Mesenchymal stem cell (in vitro differentiated cells and primary cell): ENCODE measurements at regions not wholly inside any gene's neighbourhood (a gene's known extent, or its start where the extent isn't known, plus 50 kb on each side); places are given as distances from the start of the nearest gene placed in this dataset.
A peak's percentile ranks its signal among the peaks of the same experiment; 100 is the strongest.

Experiments
- DNase-seq: peaks from one replicate; pipeline ENCODE4 v3.0.0-alpha.2; 2013
- H2AFZ ChIP-seq: one replicate; pipeline ENCODE4 v1.6.1; 2013; ENCODE audit warnings: low read depth, mild to moderate bottlenecking, control low read depth, inconsistent platforms, low read length, moderate library complexity
- H2AK5ac ChIP-seq: 2 replicates; pipeline ENCODE4 v1.6.1; 2013; ENCODE audit warnings: low read length, moderate library complexity, mild to moderate bottlenecking, inconsistent platforms; ENCODE audit not compliant: severe bottlenecking
- H2BK120ac ChIP-seq: one replicate; pipeline ENCODE4 v1.6.1; 2013; ENCODE audit warnings: low read depth, mild to moderate bottlenecking, inconsistent platforms, low read length, moderate library complexity
- H2BK12ac ChIP-seq, 2 experiments: one replicate each; pipeline ENCODE4 v1.6.1; 2013; ENCODE audit warnings: inconsistent platforms in 2 of 2, low read length in 2 of 2, mild to moderate bottlenecking in 2 of 2, moderate library complexity in 2 of 2, control low read depth in 1 of 2
- H2BK15ac ChIP-seq: one replicate; pipeline ENCODE4 v1.6.1; 2013; ENCODE audit warnings: mild to moderate bottlenecking, low read depth, inconsistent platforms; ENCODE audit not compliant: poor library complexity, severe bottlenecking
- H2BK5ac ChIP-seq: 2 replicates; pipeline ENCODE4 v1.6.1; 2013; ENCODE audit warnings: low read depth, mild to moderate bottlenecking, low read length, control low read depth, inconsistent platforms; ENCODE audit not compliant: poor library complexity, severe bottlenecking
- H3K14ac ChIP-seq, 2 experiments: one replicate each; pipeline ENCODE4 v1.6.1; 2013; ENCODE audit warnings: inconsistent platforms in 2 of 2, low read length in 2 of 2, control low read depth in 1 of 2, mild to moderate bottlenecking in 1 of 2, moderate library complexity in 1 of 2
- H3K18ac ChIP-seq, 2 experiments: one replicate each; pipeline ENCODE4 v1.6.1; 2013; ENCODE audit warnings: inconsistent platforms in 2 of 2, low read length in 2 of 2, control low read depth in 1 of 2, low read depth in 1 of 2, mild to moderate bottlenecking in 1 of 2
- H3K23ac ChIP-seq, 2 experiments: one replicate each; pipeline ENCODE4 v1.6.1; 2013; ENCODE audit warnings: inconsistent platforms in 2 of 2, low read length in 2 of 2, mild to moderate bottlenecking in 2 of 2, moderate library complexity in 2 of 2, control low read depth in 1 of 2
- H3K27ac ChIP-seq: 2 replicates; pipeline ENCODE4 v1.5.1; 2013; ENCODE audit warnings: mild to moderate bottlenecking, moderate library complexity, low read length, control low read depth, inconsistent platforms; ENCODE audit not compliant: poor library complexity, severe bottlenecking
- H3K27me3 ChIP-seq, 2 experiments: 2 replicates each; pipeline versions ENCODE4 v1.6.1 to v1.7.0; 2013; ENCODE audit warnings: low read length in 2 of 2, mild to moderate bottlenecking in 2 of 2, moderate library complexity in 2 of 2, control low read depth in 1 of 2, inconsistent platforms in 1 of 2; ENCODE audit not compliant: control insufficient read depth in 1 of 2, insufficient read depth in 1 of 2
- H3K36me3 ChIP-seq, 2 experiments: 2 replicates each; pipeline versions ENCODE4 v1.6.1 to v1.7.0; 2013; ENCODE audit warnings: low read length in 2 of 2, control low read depth in 1 of 2, inconsistent platforms in 1 of 2, low read depth in 1 of 2, mild to moderate bottlenecking in 1 of 2; ENCODE audit not compliant: insufficient read depth in 2 of 2, control insufficient read depth in 1 of 2
- H3K4ac ChIP-seq, 2 experiments: one replicate each; pipeline ENCODE4 v1.6.1; 2013; ENCODE audit warnings: inconsistent platforms in 2 of 2, low read length in 2 of 2, mild to moderate bottlenecking in 2 of 2, moderate library complexity in 2 of 2, control low read depth in 1 of 2, low read depth in 1 of 2
- H3K4me1 ChIP-seq: 2 replicates; pipeline ENCODE4 v1.6.1; 2013; ENCODE audit warnings: low read depth, low read length, control low read depth; ENCODE audit not compliant: control insufficient read depth, insufficient read depth
- H3K4me2 ChIP-seq: 2 replicates; pipeline ENCODE4 v1.6.1; 2013; ENCODE audit warnings: low read length, mild to moderate bottlenecking, inconsistent platforms; ENCODE audit not compliant: poor library complexity, severe bottlenecking
- H3K4me3 ChIP-seq, 2 experiments: 2 replicates each; pipeline versions ENCODE4 v1.5.1 to v1.7.0; 2013; ENCODE audit warnings: low read length in 2 of 2, mild to moderate bottlenecking in 2 of 2, control low read depth in 1 of 2, low read depth in 1 of 2; ENCODE audit not compliant: insufficient read depth in 1 of 2
- H3K79me1 ChIP-seq: replicated peaks from 2 replicates; pipeline ENCODE4 v1.6.1; 2013; ENCODE audit warnings: mild to moderate bottlenecking, control low read depth, low read length, inconsistent platforms; ENCODE audit not compliant: poor library complexity, severe bottlenecking
- H3K9ac ChIP-seq: 2 replicates; pipeline ENCODE4 v1.7.0; 2013; ENCODE audit warnings: mild to moderate bottlenecking, low read length, moderate library complexity
- H3K9me3 ChIP-seq: 2 replicates; pipeline ENCODE4 v1.7.0; 2013; ENCODE audit warnings: mild to moderate bottlenecking, low read length; ENCODE audit not compliant: control insufficient read depth
- H4K8ac ChIP-seq: one replicate; pipeline ENCODE4 v1.6.1; 2013; ENCODE audit warnings: inconsistent platforms, mild to moderate bottlenecking, low read length, moderate library complexity
- H4K91ac ChIP-seq: one replicate; pipeline ENCODE4 v1.6.1; 2013; ENCODE audit warnings: mild to moderate bottlenecking, low read length, inconsistent platforms
- WGBS: methylation state at CpG from one replicate; pipeline ENCODE4 v1.1.7; 2013; ENCODE audit warnings: mixed read lengths; 5-methylcytosine and 5-hydroxymethylcytosine counted together

GRCh38 chr3:106345353-106346027 is 476.7 kb upstream of the CBLB start:
- no peak overlapping the region for H4K91ac ChIP-seq
- H3K4me2 ChIP-seq, result no peak overlapping the region
- H2BK12ac ChIP-seq, result no peak overlapping the region
- H3K4me1 ChIP-seq, result no peaks in the 10 kb centered on the region
- H3K27me3 ChIP-seq, result no peaks in the 10 kb centered on the region
- no peak overlapping the region for H2AK5ac ChIP-seq
- H2BK15ac ChIP-seq, result no peak overlapping the region
- no peak overlapping the region for H3K14ac ChIP-seq
- peak overlapping the region; percentile 43 for H3K9ac ChIP-seq
- H3K79me1 ChIP-seq, result no peaks in the 10 kb centered on the region
- WGBS, result 28% methylated on average over 4 of the region's 5 CpGs
- no peaks in the 10 kb centered on the region for H3K36me3 ChIP-seq
- no peak overlapping the region for H4K8ac ChIP-seq
- no peak overlapping the region for H3K18ac ChIP-seq
- no peak overlapping the region for H2BK120ac ChIP-seq
- no peaks in the 10 kb centered on the region for H3K9me3 ChIP-seq
- H2BK5ac ChIP-seq, result no peak overlapping the region
- peak overlapping the region; percentile 94 for H3K27ac ChIP-seq
- H3K4ac ChIP-seq, result no peak overlapping the region
- no peak overlapping the region for H2AFZ ChIP-seq
- peak; percentile 99 for DNase-seq
- H3K4me3 ChIP-seq, result no peak overlapping the region
- no peak overlapping the region for H3K23ac ChIP-seq

DNA sequence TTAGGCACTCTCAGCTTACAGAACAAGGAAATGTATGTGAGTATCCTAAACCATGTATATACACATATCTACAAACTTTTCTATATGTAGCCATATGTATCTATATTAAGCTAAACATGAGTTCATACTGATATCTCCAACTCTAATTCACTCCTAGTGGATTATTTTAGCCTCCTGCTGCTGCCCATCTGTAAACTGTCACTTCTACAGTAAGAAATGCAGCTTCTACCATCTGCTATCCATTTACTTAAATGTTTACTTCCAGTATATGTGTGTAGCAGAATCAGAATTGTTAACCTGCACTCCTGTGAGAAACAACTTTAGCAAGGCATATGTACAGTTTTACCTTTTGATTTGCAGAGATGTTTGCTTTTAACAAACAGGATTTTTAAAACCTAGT is 478.5 kb upstream of the CBLB start:
- Histone ChIP-seq H4K8ac (no peak overlapping the region), H3K9ac (no peak overlapping the region), H3K27me3 (no peaks in the 10 kb centered on the region), H2BK5ac (no peak overlapping the region), H3K79me1 (no peaks in the 10 kb centered on the region), H4K91ac (no peak overlapping the region), H3K27ac (no peak overlapping the region), H3K4ac (no peak overlapping the region), H2AK5ac (no peak overlapping the region), H3K18ac (no peak overlapping the region), H3K14ac (no peak overlapping the region), H2BK12ac (no peak overlapping the region), H3K4me2 (no peak overlapping the region), H3K36me3 (no peaks in the 10 kb centered on the region), H3K23ac (no peak overlapping the region), H3K9me3 (no peaks in the 10 kb centered on the region), H2BK15ac (no peak overlapping the region), H3K4me1 (no peaks in the 10 kb centered on the region), H2BK120ac (no peak overlapping the region), H3K4me3 (no peak overlapping the region), H2AFZ (no peak overlapping the region)
- no peak for DNase-seq

DNA sequence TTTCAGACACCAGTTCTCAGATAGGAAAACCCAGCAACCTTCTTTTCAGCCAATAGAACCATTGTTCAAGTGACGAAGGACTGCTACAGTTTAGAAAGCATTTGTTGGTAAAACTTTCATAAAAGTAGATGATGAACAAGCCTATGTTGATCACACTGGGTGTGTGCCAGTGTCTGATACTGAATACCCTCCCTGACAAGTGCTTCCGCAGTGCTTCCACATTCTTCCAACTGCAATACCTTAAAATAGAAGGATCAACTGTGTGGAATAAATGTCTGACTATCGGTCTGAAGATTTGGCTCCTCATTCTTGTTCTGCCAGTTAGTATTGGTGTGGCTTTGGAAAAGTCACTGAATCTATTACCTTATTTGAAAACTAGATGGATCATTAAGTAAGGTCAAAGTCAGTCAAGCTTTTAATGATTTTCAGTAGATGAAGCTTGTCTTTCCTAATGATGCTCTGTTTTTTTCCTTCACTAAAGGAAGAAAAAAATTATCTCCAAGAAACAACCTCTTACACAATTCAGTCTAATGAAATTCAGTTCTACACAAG is 479.4 kb upstream of the CBLB start:
- H2BK12ac ChIP-seq, result peak overlapping the region; percentile 33 to 82
- H3K14ac ChIP-seq, result no peak overlapping the region
- no peak overlapping the region for H3K4me2 ChIP-seq
- H3K27me3 ChIP-seq, result no peaks in the 10 kb centered on the region
- no peak overlapping the region for H2AK5ac ChIP-seq
- no peak overlapping the region for H2BK120ac ChIP-seq
- 100% methylated on average over 2 of the region's 3 CpGs for WGBS
- no peak overlapping the region for H3K9ac ChIP-seq
- no peak overlapping the region for H2AFZ ChIP-seq
- H3K4ac ChIP-seq, result no peak overlapping the region
- H4K8ac ChIP-seq, result no peak overlapping the region
- H3K27ac ChIP-seq, result peak overlapping the region; percentile 43
- peak overlapping the region in 1 of 2 experiments; percentile 66 for H3K18ac ChIP-seq
- H3K4me3 ChIP-seq, result no peak overlapping the region
- no peaks in the 10 kb centered on the region for H3K4me1 ChIP-seq
- no peak overlapping the region for H2BK5ac ChIP-seq
- DNase-seq, result no peak
- no peaks in the 10 kb centered on the region for H3K36me3 ChIP-seq
- no peak overlapping the region for H3K23ac ChIP-seq
- H3K79me1 ChIP-seq, result no peaks in the 10 kb centered on the region
- H3K9me3 ChIP-seq, result no peaks in the 10 kb centered on the region
- no peak overlapping the region for H4K91ac ChIP-seq
- H2BK15ac ChIP-seq, result no peak overlapping the region

DNA sequence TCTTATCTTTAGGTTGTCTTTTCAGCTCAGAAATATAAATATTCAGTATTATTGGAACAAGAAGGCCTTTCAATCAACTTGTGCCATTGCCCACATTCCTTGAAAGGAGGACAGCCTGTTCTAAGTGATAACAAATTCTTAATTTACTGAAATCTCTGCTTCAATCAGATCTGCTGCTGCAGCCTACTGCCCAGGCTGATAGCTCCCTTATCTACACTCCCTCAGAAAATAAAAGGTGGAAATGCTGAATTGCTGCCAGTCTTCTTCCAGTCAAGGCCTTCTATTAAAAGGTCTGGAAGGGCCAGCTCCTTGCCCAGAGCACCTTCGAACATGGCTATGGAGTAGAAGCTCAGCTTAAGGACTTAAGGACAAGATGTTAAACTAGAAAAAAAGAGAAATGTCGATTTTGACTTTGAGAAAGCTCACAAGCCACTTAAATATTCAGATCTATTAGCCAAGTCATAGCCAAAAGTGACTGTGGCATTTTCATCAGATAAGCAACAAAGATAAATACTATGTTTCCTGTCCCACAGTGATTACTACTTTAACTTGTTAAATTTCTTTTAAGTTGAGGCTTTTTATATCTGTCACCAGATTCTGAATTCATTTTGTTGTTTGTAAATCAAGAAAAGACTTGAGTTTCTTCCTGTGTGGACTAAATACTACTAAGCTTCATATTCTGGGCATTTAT is 480.5 kb upstream of the CBLB start:
- Histone ChIP-seq H2BK120ac (no peak overlapping the region), H3K79me1 (no peaks in the 10 kb centered on the region), H3K23ac (no peak overlapping the region), H2BK15ac (no peak overlapping the region), H4K91ac (no peak overlapping the region), H2AK5ac (no peak overlapping the region), H2AFZ (no peak overlapping the region), H4K8ac (no peak overlapping the region), H3K18ac (no peak overlapping the region), H3K9me3 (no peaks in the 10 kb centered on the region), H3K4me3 (no peak overlapping the region), H3K36me3 (no peaks in the 10 kb centered on the region), H2BK12ac (no peak overlapping the region), H2BK5ac (no peak overlapping the region), H3K27ac (no peak overlapping the region), H3K14ac (no peak overlapping the region), H3K4me2 (no peak overlapping the region), H3K4me1 (no peaks in the 10 kb centered on the region), H3K4ac (no peak overlapping the region), H3K9ac (no peak overlapping the region), H3K27me3 (no peaks in the 10 kb centered on the region)
- no peak for DNase-seq
- WGBS, result 100% methylated on average over 1 of the region's 2 CpGs
